HepG2 (cell line): ENCODE measurements at regions not wholly inside any gene's neighbourhood (a gene's known extent, or its start where the extent isn't known, plus 50 kb on each side); places are given as distances from the start of the nearest gene placed in this dataset.

Experiments used
- ARID3A ChIP-seq: IDR thresholded peaks from 2 replicates; pipeline ENCODE4 v1.6.1; 2012; ENCODE audit warnings: low read depth, low read length, improper control_type of control experiment
- CREB1 ChIP-seq, 2 experiments: fragments of 450-650 bp in 1 of 2; IDR thresholded peaks; 2 replicates each; pipeline ENCODE4 v1.6.1; 2016 to 2017; ENCODE audit warnings: control low read depth in 1 of 2, mild to moderate bottlenecking in 1 of 2, missing compliant biosample characterization in 1 of 2, missing genetic modification characterization in 1 of 2
- HDAC1 ChIP-seq: sonication (generic); formaldehyde crosslinking; IDR thresholded peaks from 2 replicates; pipeline ENCODE4 v1.5.1; 2020; ENCODE audit warnings: mild to moderate bottlenecking, missing genetic modification reagents
- NR2F1 ChIP-seq, 2 experiments: fragments of 450-650 bp in 1 of 2; formaldehyde crosslinking in 1 of 2; IDR thresholded peaks; 2 replicates each; pipeline versions ENCODE4 v1.5.0 to v1.6.1; 2016 to 2020; ENCODE audit warnings: mild to moderate bottlenecking in 1 of 2, missing compliant biosample characterization in 1 of 2, missing genetic modification reagents in 1 of 2, moderate library complexity in 1 of 2
- NR2F6 ChIP-seq, 2 experiments: IDR thresholded peaks; 2 replicates each; pipeline ENCODE4 v1.6.1; 2016; ENCODE audit warnings: antibody characterized with exemption in 1 of 2, mild to moderate bottlenecking in 1 of 2
- RARA ChIP-seq: IDR thresholded peaks from 2 replicates; pipeline ENCODE4 v1.6.1; 2016; ENCODE audit warnings: missing genetic modification reagents, missing compliant biosample characterization
- SOX13 ChIP-seq, 3 experiments: fragments of 450-650 bp in 1 of 3; sonication (generic) in 1 of 3; formaldehyde crosslinking in 1 of 3; IDR thresholded peaks in 2 of 3; conservative IDR thresholded peaks in 1 of 3; 2 replicates each; pipeline versions ENCODE4 v1.5.0 to v1.6.1; 2016 to 2020; ENCODE audit warnings: antibody characterized with exemption in 1 of 3, mild to moderate bottlenecking in 1 of 3, missing compliant biosample characterization in 1 of 3, missing genetic modification reagents in 1 of 3, moderate library complexity in 1 of 3
- ZBTB46 ChIP-seq: sonication (generic); formaldehyde crosslinking; IDR thresholded peaks from 2 replicates; pipeline ENCODE4 v1.4.0; 2020; ENCODE audit warnings: mild to moderate bottlenecking, missing genetic modification reagents, borderline replicate concordance
- ZNF644 ChIP-seq: IDR thresholded peaks from 2 replicates; pipeline ENCODE4 v1.6.1; 2016; ENCODE audit warnings: low read depth
- ZNF737 ChIP-seq: sonication (generic); formaldehyde crosslinking; IDR thresholded peaks from 2 replicates; pipeline ENCODE4 v1.5.0; 2020; ENCODE audit warnings: missing genetic modification reagents, mild to moderate bottlenecking, borderline replicate concordance

- 0 out of 2 replicates have a peak, but pooled peaks have one; percentile 14 for TF ChIP-seq ARID3A
- peak; percentile 33; the same call in 1 of the 2 replicates for TF ChIP-seq RARA (CRISPR knock-in tag)
- no peak for TF ChIP-seq CREB1 (IDR thresholded peaks at IDR 0.05)
- peak; percentile 14; the same call in 1 of the 2 replicates for TF ChIP-seq CREB1 (CRISPR knock-in tag; IDR thresholded peaks at IDR 0.05)
- TF ChIP-seq NR2F6 (IDR thresholded peaks at IDR 0.05): 0 out of 2 replicates have a peak, but pooled peaks have one; percentile 13
- no peak for TF ChIP-seq NR2F6 (CRISPR knock-in tag; IDR thresholded peaks at IDR 0.05)
- TF ChIP-seq SOX13 (IDR thresholded peaks at IDR 0.05): no peak
- peak in 1 of 2 experiments; percentile 23; a peak in 1 of 4 replicates for TF ChIP-seq SOX13 (CRISPR knock-in tag; conservative IDR thresholded peaks at IDR 0.05 in 1 of 2, IDR thresholded peaks at IDR 0.05 in 1 of 2)
- 0 out of 4 replicates have a peak, but pooled peaks of 1 of the 2 experiments have one; percentile 26 for TF ChIP-seq NR2F1 (CRISPR knock-in tag; IDR thresholded peaks at IDR 0.05)
- TF ChIP-seq HDAC1 (CRISPR knock-in tag): 0 out of 2 replicates have a peak, but pooled peaks have one; percentile 33
- 0 out of 2 replicates have a peak, but pooled peaks have one; percentile 10 for TF ChIP-seq ZNF644
- no peak for TF ChIP-seq ZNF737 (CRISPR knock-in tag)
- no peak for TF ChIP-seq ZBTB46
Measured at GRCh38 chr6:140319209-140319608, 944.8 kb upstream of the CITED2 start (continued).
